ENCODE measurements at regions not wholly inside any gene's neighbourhood (a gene's known extent, or its start where the extent isn't known, plus 50 kb on each side); places are given as distances from the start of the nearest gene placed in this dataset.

DNA sequence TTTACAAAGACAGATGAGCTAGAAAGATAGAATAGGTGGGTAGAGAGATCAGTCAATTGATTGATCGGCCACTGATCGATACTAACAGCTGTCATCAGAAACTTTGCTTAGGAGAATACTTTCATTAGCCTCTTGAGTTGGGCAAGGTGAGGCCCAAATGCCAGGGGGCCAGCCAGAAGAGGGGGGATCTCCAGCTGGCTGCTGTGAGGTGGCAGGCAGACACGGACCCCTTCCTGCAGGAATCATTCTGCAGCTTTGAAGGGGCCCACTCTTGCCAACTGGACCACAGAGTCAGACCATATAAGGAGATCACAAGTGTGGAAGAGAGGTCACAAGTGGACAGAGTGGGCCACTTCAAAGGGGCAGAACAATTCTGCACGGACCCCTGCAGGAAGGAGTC lies 62.9 kb upstream of the DOCK1 start:
- CTCF ChIA-PET, result no interaction called here
- intact Hi-C loops (cut with micrococcal nuclease), result no loop called here
- H3K4me3 ChIP-seq (ENCODE audit: control extremely low read depth in 1 of 5, extremely low read depth in 1 of 5, insufficient read depth in 1 of 5, low read depth in 2 of 5, low read length in 4 of 5), result no peak overlapping the region

DNA sequence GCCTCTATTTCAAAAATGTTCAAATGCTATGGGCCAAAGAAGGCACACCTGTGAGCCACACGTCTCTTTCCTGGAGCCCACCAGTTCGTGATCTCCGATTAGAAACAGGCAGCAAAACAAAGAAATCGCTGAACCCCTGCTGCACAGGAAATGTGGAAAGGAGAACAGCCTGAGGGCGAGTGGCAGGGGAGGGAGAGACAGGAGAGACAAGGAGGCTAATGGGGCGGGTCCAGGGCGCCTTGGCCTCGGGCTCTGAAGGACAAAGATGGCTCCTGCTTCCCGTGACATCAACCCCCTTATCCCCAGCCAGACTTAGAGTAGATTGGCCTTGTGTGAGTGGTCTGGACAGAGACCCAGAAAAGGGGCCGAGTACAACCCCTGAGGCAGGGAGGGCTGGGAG lies 62.4 kb upstream of the DOCK1 start:
- Histone ChIP-seq H3K27me3 (replicated peaks in 1 of 4; ENCODE audit: control extremely low read depth in 1 of 4, control insufficient read depth in 3 of 4, insufficient read depth in 4 of 4, low read length in 3 of 4) (no peaks in the 10 kb centered on the region), H3K27ac (ENCODE audit: low read length in 2 of 2) (no peak overlapping the region), H3K9ac (ENCODE audit: low read length) (no peak overlapping the region), H2AFZ (ENCODE audit: insufficient read depth, low read depth, low read length, poor library complexity, severe bottlenecking) (no peak overlapping the region), H3K9me3 (ENCODE audit: control extremely low read depth in 1 of 3, control insufficient read depth in 2 of 3, insufficient read depth in 1 of 3, low read length in 2 of 3) (peaks cover 0 to 12% (median 0%) of the 10 kb centered on the region in 3 donors), H4K20me1 (ENCODE audit: control insufficient read depth, insufficient read depth, low read length, poor library complexity, severe bottlenecking) (no peaks in the 10 kb centered on the region), H3K36me3 (replicated peaks in 1 of 2; ENCODE audit: control extremely low read depth in 1 of 2, control insufficient read depth in 1 of 2, extremely low read depth in 1 of 2, insufficient read depth in 2 of 2, low read length in 1 of 2) (no peaks in the 10 kb centered on the region), H3K4me2 (replicated peaks; ENCODE audit: low read depth, low read length, poor library complexity, severe bottlenecking) (no peak overlapping the region), H3K79me2 (ENCODE audit: control insufficient read depth, insufficient read depth, low read length) (no peaks in the 10 kb centered on the region), H3K4me3 (ENCODE audit: control extremely low read depth in 1 of 5, extremely low read depth in 1 of 5, insufficient read depth in 1 of 5, low read depth in 2 of 5, low read length in 4 of 5) (no peak overlapping the region), H3K4me1 (ENCODE audit: control insufficient read depth in 2 of 2, insufficient read depth in 2 of 2, low read length in 2 of 2) (no peaks in the 10 kb centered on the region)
- intact Hi-C loops (cut with micrococcal nuclease), result no loop called here
- peaks cover 2% of the 10 kb centered on the region for H3K9me3 Mint-ChIP-seq (ENCODE audit: insufficient read depth)
- no peak for TF ChIP-seq EZH2 (IDR thresholded peaks at IDR 0.05; ENCODE audit: borderline replicate concordance, insufficient read depth, low read depth, low read length, poor library complexity, severe bottlenecking)
- CTCF ChIA-PET, result no interaction called here
- no peak overlapping the region for H3K4me3 Mint-ChIP-seq
- H3K27ac Mint-ChIP-seq, result no peak overlapping the region
- H3K4me1 Mint-ChIP-seq, result no peaks in the 10 kb centered on the region
- no peaks in the 10 kb centered on the region for H3K27me3 Mint-ChIP-seq
- POLR2A ChIA-PET, result no interaction called here
- WGBS (ENCODE audit: insufficient coverage), result 64% methylated on average over 6 of the region's 10 CpGs
- no peak for ATAC-seq (ENCODE audit: low read depth)
- DNase-seq, result no peak

More for the DNA sequence above, 62.9 kb upstream of the DOCK1 start:
- H3K36me3 ChIP-seq (replicated peaks in 1 of 2; ENCODE audit: control extremely low read depth in 1 of 2, control insufficient read depth in 1 of 2, extremely low read depth in 1 of 2, insufficient read depth in 2 of 2, low read length in 1 of 2), result no peaks in the 10 kb centered on the region
- H3K9me3 ChIP-seq (ENCODE audit: control extremely low read depth in 1 of 3, control insufficient read depth in 2 of 3, insufficient read depth in 1 of 3, low read length in 2 of 3), result peaks cover 0 to 12% (median 0%) of the 10 kb centered on the region in 3 donors
- POLR2A ChIA-PET, result no interaction called here
- no peaks in the 10 kb centered on the region for H3K27me3 Mint-ChIP-seq
- no peaks in the 10 kb centered on the region for H3K4me1 Mint-ChIP-seq
- no peaks in the 10 kb centered on the region for H3K27me3 ChIP-seq (replicated peaks in 1 of 4; ENCODE audit: control extremely low read depth in 1 of 4, control insufficient read depth in 3 of 4, insufficient read depth in 4 of 4, low read length in 3 of 4)
- no peak for ATAC-seq (ENCODE audit: low read depth)
- no peaks in the 10 kb centered on the region for H3K4me1 ChIP-seq (ENCODE audit: control insufficient read depth in 2 of 2, insufficient read depth in 2 of 2, low read length in 2 of 2)
- H3K27ac Mint-ChIP-seq, result no peak overlapping the region
- 92% methylated on average over 4 of the region's 4 CpGs for WGBS (ENCODE audit: insufficient coverage)
- TF ChIP-seq, protein P1, sequence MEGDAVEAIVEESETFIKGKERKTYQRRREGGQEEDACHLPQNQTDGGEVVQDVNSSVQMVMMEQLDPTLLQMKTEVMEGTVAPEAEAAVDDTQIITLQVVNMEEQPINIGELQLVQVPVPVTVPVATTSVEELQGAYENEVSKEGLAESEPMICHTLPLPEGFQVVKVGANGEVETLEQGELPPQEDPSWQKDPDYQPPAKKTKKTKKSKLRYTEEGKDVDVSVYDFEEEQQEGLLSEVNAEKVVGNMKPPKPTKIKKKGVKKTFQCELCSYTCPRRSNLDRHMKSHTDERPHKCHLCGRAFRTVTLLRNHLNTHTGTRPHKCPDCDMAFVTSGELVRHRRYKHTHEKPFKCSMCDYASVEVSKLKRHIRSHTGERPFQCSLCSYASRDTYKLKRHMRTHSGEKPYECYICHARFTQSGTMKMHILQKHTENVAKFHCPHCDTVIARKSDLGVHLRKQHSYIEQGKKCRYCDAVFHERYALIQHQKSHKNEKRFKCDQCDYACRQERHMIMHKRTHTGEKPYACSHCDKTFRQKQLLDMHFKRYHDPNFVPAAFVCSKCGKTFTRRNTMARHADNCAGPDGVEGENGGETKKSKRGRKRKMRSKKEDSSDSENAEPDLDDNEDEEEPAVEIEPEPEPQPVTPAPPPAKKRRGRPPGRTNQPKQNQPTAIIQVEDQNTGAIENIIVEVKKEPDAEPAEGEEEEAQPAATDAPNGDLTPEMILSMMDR (IDR thresholded peaks at IDR 0.05), result no peak
- no peak overlapping the region for H3K27ac ChIP-seq (ENCODE audit: low read length in 2 of 2)
- H4K20me1 ChIP-seq (ENCODE audit: control insufficient read depth, insufficient read depth, low read length, poor library complexity, severe bottlenecking), result no peaks in the 10 kb centered on the region
- DNase-seq, result no peak
- H3K4me2 ChIP-seq (replicated peaks; ENCODE audit: low read depth, low read length, poor library complexity, severe bottlenecking), result no peak overlapping the region
- no peaks in the 10 kb centered on the region for H3K79me2 ChIP-seq (ENCODE audit: control insufficient read depth, insufficient read depth, low read length)
- H2AFZ ChIP-seq (ENCODE audit: insufficient read depth, low read depth, low read length, poor library complexity, severe bottlenecking), result no peak overlapping the region
- H3K4me3 Mint-ChIP-seq, result no peak overlapping the region
- H3K9ac ChIP-seq (ENCODE audit: low read length), result no peak overlapping the region
- H3K9me3 Mint-ChIP-seq (ENCODE audit: insufficient read depth), result peaks cover 2% of the 10 kb centered on the region
